VCaP (cell line): ENCODE measurements at regions not wholly inside any gene's neighbourhood (a gene's known extent, or its start where the extent isn't known, plus 50 kb on each side); places are given as distances from the start of the nearest gene placed in this dataset.

Experiments used
- H3K27ac ChIP-seq: fragments of 450-650 bp; 2 replicates; pipeline ENCODE4 v1.5.1; 2017
- TF ChIP-seq, protein P1 (sequence below): fragments of 450-650 bp; conservative IDR thresholded peaks from 2 replicates; pipeline ENCODE4 v1.5.1; 2017; ENCODE audit warnings: mild to moderate bottlenecking, moderate library complexity

DNA sequence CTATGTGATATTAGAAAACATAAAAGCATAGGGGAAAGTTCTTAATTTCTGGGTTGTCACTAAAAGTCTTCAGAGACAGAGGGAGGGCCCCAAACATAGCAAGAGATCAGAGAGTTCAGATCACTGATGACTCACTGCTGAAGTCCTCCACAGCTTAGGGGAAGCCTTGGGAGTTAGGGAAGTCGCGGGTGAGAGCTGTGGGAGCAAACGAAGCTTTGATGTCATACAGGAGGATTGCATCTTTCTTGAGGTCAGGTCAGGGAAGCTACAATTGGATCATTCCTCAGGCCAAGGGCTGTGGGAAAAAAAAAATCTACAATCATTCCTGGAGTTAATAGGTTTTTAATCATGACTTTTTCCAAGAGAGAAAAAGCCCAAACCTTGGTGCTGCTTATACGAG, 96.2 kb downstream of the COPS8 start:
- no peak overlapping the region for H3K27ac ChIP-seq
- TF ChIP-seq, protein P1, sequence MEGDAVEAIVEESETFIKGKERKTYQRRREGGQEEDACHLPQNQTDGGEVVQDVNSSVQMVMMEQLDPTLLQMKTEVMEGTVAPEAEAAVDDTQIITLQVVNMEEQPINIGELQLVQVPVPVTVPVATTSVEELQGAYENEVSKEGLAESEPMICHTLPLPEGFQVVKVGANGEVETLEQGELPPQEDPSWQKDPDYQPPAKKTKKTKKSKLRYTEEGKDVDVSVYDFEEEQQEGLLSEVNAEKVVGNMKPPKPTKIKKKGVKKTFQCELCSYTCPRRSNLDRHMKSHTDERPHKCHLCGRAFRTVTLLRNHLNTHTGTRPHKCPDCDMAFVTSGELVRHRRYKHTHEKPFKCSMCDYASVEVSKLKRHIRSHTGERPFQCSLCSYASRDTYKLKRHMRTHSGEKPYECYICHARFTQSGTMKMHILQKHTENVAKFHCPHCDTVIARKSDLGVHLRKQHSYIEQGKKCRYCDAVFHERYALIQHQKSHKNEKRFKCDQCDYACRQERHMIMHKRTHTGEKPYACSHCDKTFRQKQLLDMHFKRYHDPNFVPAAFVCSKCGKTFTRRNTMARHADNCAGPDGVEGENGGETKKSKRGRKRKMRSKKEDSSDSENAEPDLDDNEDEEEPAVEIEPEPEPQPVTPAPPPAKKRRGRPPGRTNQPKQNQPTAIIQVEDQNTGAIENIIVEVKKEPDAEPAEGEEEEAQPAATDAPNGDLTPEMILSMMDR = no peak

DNA sequence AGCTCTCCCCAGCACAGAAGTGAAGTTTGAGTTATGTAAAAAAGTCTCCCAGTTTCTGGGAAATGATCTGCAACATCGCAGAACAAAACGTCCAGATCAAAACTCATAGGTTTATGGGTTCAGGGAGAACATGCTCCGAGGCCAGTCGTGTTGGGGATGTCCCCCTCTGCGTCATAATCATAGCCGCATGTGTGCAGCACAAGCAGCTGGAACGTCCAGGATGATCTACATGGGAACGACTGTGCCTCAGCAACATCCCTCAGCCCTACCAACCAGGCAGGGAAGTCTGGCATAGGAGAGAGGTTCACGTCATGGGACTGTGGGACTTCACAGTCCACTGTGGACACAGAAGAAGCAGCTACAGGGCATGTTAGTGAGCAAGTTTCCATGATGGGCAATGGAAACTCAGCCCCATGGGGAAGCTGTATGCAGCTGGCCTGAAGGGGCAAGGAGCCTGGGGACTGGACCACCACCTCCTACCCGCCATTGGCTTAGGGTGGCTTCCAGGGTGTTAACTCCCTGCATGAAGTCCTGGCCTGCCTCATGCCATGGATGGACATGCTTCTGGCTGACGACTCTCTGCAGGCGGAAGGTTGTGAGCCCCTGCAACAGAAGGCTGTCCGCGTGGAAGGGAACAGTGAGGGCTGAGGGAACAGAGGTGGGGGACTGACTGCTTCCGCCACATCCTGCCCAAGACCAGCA, 96.9 kb downstream of the COPS8 start:
- no peak overlapping the region for H3K27ac ChIP-seq

DNA sequence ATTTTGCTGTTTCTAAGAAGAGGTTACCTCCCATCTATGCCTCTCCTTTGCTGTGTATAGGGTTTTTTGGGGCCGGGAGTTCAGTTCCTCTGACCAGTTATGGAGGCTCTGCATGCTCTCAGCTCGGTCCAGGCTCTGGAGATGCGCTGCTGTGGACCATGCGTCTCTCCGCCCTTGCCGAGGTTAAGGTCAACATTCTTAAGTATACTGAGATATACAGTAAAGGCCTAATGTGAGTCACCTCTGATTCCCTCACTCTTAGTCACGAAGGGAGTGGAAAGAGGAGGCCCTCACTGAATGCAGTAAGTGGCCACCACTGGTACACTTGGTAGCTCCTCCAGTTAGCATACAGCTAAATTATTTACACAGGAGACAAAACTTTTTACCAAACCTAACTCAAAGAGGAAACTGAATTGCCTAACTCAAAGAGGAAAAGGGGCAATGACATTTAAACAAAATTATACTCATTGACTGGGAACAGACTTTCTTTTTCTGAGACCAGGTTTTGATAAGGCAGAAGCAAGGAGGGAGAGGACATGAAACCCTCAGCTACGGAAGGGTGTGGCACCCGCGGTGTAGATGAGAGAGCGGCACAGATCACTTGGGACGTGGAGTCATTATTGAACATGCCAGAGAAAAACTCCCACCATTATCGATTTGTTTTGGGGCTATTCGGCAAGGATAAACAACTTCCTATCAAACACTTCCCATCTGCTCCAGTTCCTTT, 98.7 kb downstream of the COPS8 start:
- TF ChIP-seq, protein P1 = no peak
- H3K27ac ChIP-seq = no peak overlapping the region

More for the DNA sequence above, 96.9 kb downstream of the COPS8 start:
- TF ChIP-seq, protein P1 = no peak

DNA sequence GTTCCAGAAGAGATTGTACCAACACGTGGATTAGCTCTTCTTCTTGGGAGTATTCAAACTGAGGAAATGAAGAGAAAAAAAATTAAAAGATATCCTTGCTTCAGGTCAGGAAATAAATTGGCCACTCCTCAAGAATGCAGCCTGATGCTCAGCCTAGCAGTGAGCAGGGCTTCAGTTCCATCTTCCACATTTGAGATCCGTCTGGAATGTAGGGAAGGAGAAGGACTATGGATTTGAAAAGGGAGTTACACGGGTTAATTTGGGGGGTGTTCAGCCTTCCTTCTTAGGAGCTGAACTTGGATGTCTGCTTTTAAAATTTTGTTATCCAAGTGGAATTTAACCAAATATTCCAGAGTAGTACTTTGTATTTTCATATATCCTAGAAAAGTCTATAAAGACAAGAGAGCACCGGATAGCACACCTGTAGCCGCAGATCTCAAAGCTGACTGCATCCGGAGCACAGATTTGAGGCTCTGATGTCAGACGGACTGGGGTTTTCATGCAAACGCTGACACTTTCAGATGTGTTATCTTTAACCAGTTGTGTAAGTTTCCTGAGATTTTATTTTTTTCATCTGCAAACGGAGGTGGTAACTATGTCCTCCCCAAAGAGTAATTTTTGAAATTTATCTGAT, 99.3 kb downstream of the COPS8 start:
- H3K27ac ChIP-seq = no peak overlapping the region

DNA sequence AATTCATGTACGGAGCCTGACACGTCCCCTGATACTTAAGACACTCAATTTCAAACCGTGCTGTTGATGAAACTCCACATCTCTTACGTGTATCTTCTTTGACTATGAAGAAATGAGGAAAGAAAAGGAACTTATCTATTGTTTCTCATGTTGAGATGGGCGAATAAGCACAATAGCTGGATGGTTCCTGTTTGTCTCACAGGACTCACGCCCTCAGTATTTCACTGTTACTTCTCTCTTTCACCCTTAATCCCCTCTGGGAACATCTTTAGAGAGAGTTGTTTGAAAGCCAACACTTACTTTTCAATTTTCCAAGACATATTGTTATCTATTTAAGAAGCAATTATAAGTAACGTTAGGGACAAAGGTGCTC, 99.8 kb downstream of the COPS8 start:
- H3K27ac ChIP-seq = no peak overlapping the region

More for the DNA sequence above, 99.3 kb downstream of the COPS8 start:
- TF ChIP-seq, protein P1 = no peak

DNA sequence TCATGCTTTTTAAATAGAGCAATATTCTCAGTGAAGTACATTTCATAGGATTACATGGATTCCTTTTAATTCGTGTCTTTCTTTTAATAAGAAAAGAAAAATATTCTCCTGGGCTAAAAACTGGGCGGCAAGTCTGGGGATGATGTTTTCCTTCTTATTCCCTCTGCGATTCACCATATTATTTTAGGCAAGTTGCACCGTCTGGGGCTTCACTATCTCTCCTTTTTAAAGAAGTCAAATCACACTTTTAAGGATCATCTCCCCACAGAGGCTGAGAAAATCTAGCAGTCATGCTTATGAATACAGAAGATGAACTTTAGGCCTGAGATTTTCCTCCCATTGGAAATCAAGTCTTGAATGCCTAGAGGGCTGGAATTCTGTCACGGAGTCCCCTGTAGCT, 104.1 kb downstream of the COPS8 start:
- no peak overlapping the region for H3K27ac ChIP-seq
- TF ChIP-seq, protein P1 = no peak

More for the DNA sequence above, 99.8 kb downstream of the COPS8 start:
- TF ChIP-seq, protein P1 = no peak

GRCh38 chr2:237190966-237191713, 105.5 kb downstream of the COPS8 start:
- TF ChIP-seq, protein P1 = no peak
- no peak overlapping the region for H3K27ac ChIP-seq
